Subcutaneous abdominal adipose tissue (tissue), 5 donors: ENCODE measurements at regions not wholly inside any gene's neighbourhood (a gene's known extent, or its start where the extent isn't known, plus 50 kb on each side); places are given as distances from the start of the nearest gene placed in this dataset.
"Not testable (repeated sequence)": the region's sequence is repeated elsewhere in the genome, so short reads cannot be mapped to it uniquely, and the experiment has no call there.

Experiments
- H3K27ac ChIP-seq: one replicate; pipeline ENCODE4 v1.7.0; 2013; ENCODE audit warnings: low read depth, mild to moderate bottlenecking, inconsistent platforms, low read length, moderate library complexity
- H3K27me3 ChIP-seq, 5 donors: one replicate each; pipeline ENCODE4 v1.7.0; 2013; ENCODE audit warnings: low read length in 5 of 5, inconsistent platforms in 1 of 5; ENCODE audit not compliant: control insufficient read depth in 5 of 5, insufficient read depth in 4 of 5
- H3K36me3 ChIP-seq, 5 donors: one replicate each; pipeline ENCODE4 v1.7.0; 2013; ENCODE audit warnings: low read length in 5 of 5; ENCODE audit not compliant: control insufficient read depth in 5 of 5, insufficient read depth in 5 of 5
- H3K4me1 ChIP-seq, 5 donors: one replicate each; pipeline ENCODE4 v1.7.0; 2013; ENCODE audit warnings: low read length in 5 of 5, mild to moderate bottlenecking in 3 of 5, moderate library complexity in 1 of 5; ENCODE audit not compliant: control insufficient read depth in 5 of 5, insufficient read depth in 5 of 5
- H3K4me3 ChIP-seq, 5 donors: one replicate each; pipeline ENCODE4 v1.7.0; 2013; ENCODE audit warnings: low read length in 5 of 5, low read depth in 1 of 5
- H3K9ac ChIP-seq, 5 donors: one replicate each; pipeline ENCODE4 v1.7.0; 2013; ENCODE audit warnings: low read length in 5 of 5, mild to moderate bottlenecking in 4 of 5, moderate library complexity in 3 of 5
- H3K9me3 ChIP-seq, 5 donors: one replicate each; pipeline ENCODE4 v1.7.0; 2013; ENCODE audit warnings: low read length in 5 of 5; ENCODE audit not compliant: control insufficient read depth in 5 of 5
- donor health status: healthy.
- donor health status: healthy.
- donor health status: healthy.
- donor health status: healthy.
- donor health status: healthy.

GRCh38 chr4:104549736-104550135, 55.0 kb upstream of the CXXC4 start:
- H3K4me1 ChIP-seq: no peaks in the 10 kb centered on the region
- no peak overlapping the region for H3K9ac ChIP-seq
- no peaks in the 10 kb centered on the region for H3K9me3 ChIP-seq
- no peak overlapping the region for H3K4me3 ChIP-seq
- H3K27me3 ChIP-seq: no peaks in the 10 kb centered on the region
- H3K36me3 ChIP-seq: no peaks in the 10 kb centered on the region
- no peak overlapping the region for H3K27ac ChIP-seq

GRCh38 chr4:104559502-104559901, 64.8 kb upstream of the CXXC4 start:
- Histone ChIP-seq H3K27me3 (no peaks in the 10 kb centered on the region), H3K36me3 (no peaks in the 10 kb centered on the region), H3K4me1 (no peaks in the 10 kb centered on the region), H3K4me3 (peak overlapping the region in 2 of 5 donors; percentile 9 to 38), H3K9me3 (no peaks in the 10 kb centered on the region), H3K27ac (no peak overlapping the region), H3K9ac (no peak overlapping the region)

- Histone ChIP-seq H3K4me3 (no peak overlapping the region), H3K27me3 (no peaks in the 10 kb centered on the region), H3K4me1 (no peaks in the 10 kb centered on the region), H3K27ac (no peak overlapping the region), H3K9me3 (no peaks in the 10 kb centered on the region), H3K9ac (no peak overlapping the region), H3K36me3 (no peaks in the 10 kb centered on the region)
Measured at GRCh38 chr4:104571341-104571740, 76.6 kb upstream of the CXXC4 start.

- H3K27me3 ChIP-seq: no peaks in the 10 kb centered on the region
- H3K36me3 ChIP-seq: no peaks in the 10 kb centered on the region
- no peak overlapping the region for H3K9ac ChIP-seq
Measured at GRCh38 chr4:104574371-104574770, 79.7 kb upstream of the CXXC4 start.

GRCh38 chr4:104575278-104575677, 80.6 kb upstream of the CXXC4 start:
- no peak overlapping the region for H3K9ac ChIP-seq
- H3K4me1 ChIP-seq: no peaks in the 10 kb centered on the region
- no peaks in the 10 kb centered on the region for H3K27me3 ChIP-seq
- no peaks in the 10 kb centered on the region for H3K36me3 ChIP-seq
- no peaks in the 10 kb centered on the region for H3K9me3 ChIP-seq
- H3K4me3 ChIP-seq: no peak overlapping the region
- H3K27ac ChIP-seq: no peak overlapping the region

More at GRCh38 chr4:104574371-104574770, 79.7 kb upstream of the CXXC4 start:
- no peaks in the 10 kb centered on the region for H3K4me1 ChIP-seq
- H3K9me3 ChIP-seq: no peaks in the 10 kb centered on the region
- H3K27ac ChIP-seq: no peak overlapping the region
- H3K4me3 ChIP-seq: no peak overlapping the region

- H3K27ac ChIP-seq: no peak overlapping the region
- no peaks in the 10 kb centered on the region for H3K9me3 ChIP-seq
- no peaks in the 10 kb centered on the region for H3K27me3 ChIP-seq
- H3K4me3 ChIP-seq: no peak overlapping the region
- H3K9ac ChIP-seq: no peak overlapping the region
- no peaks in the 10 kb centered on the region for H3K4me1 ChIP-seq
- H3K36me3 ChIP-seq: no peaks in the 10 kb centered on the region
Measured at GRCh38 chr4:104577405-104577804, 82.7 kb upstream of the CXXC4 start.

- not testable (repeated sequence) for H3K27me3 ChIP-seq, H3K9me3 ChIP-seq, H3K9ac ChIP-seq, H3K4me1 ChIP-seq, H3K4me3 ChIP-seq, H3K27ac ChIP-seq, H3K36me3 ChIP-seq
Measured at GRCh38 chr4:104581476-104581875, 86.8 kb upstream of the CXXC4 start.

- H3K9me3 ChIP-seq, H3K27ac ChIP-seq, H3K36me3 ChIP-seq, H3K4me1 ChIP-seq, H3K4me3 ChIP-seq, H3K27me3 ChIP-seq, H3K9ac ChIP-seq: not testable (repeated sequence)
Measured at GRCh38 chr4:104582056-104582455, 87.4 kb upstream of the CXXC4 start.

- Histone ChIP-seq H3K9me3 (no peaks in the 10 kb centered on the region), H3K27me3 (no peaks in the 10 kb centered on the region), H3K4me3 (no peak overlapping the region), H3K4me1 (peaks cover 0 to 6% (median 0%) of the 10 kb centered on the region in 5 donors), H3K36me3 (no peaks in the 10 kb centered on the region), H3K27ac (no peak overlapping the region), H3K9ac (no peak overlapping the region)
Measured at GRCh38 chr4:104589264-104589868, 94.7 kb upstream of the CXXC4 start.

GRCh38 chr4:104591510-104591911, 96.8 kb upstream of the CXXC4 start:
- Histone ChIP-seq H3K9ac (no peak overlapping the region), H3K4me1 (peaks cover 0 to 6% (median 0%) of the 10 kb centered on the region in 5 donors), H3K4me3 (no peak overlapping the region), H3K27ac (no peak overlapping the region), H3K9me3 (no peaks in the 10 kb centered on the region), H3K36me3 (no peaks in the 10 kb centered on the region), H3K27me3 (no peaks in the 10 kb centered on the region)

GRCh38 chr4:104592183-104592582, 97.5 kb upstream of the CXXC4 start:
- Histone ChIP-seq H3K27ac (no peak overlapping the region), H3K9me3 (no peaks in the 10 kb centered on the region), H3K27me3 (no peaks in the 10 kb centered on the region)

More at GRCh38 chr4:104592183-104592582, 97.5 kb upstream of the CXXC4 start:
- Histone ChIP-seq H3K9ac (no peak overlapping the region), H3K4me3 (no peak overlapping the region), H3K36me3 (no peaks in the 10 kb centered on the region), H3K4me1 (peaks cover 0 to 6% (median 0%) of the 10 kb centered on the region in 5 donors)
